ENCODE measurements at regions not wholly inside any gene's neighbourhood (a gene's known extent, or its start where the extent isn't known, plus 50 kb on each side); places are given as distances from the start of the nearest gene placed in this dataset.
"Not testable (repeated sequence)": the region's sequence is repeated elsewhere in the genome, so short reads cannot be mapped to it uniquely, and the experiment has no call there.

GRCh38 chr9:101970609-101971008, 232.2 kb upstream of the GRIN3A start:
- no peak for DNase-seq (ENCODE audit: low spot score)

GRCh38 chr9:101968392-101968791, 229.9 kb upstream of the GRIN3A start:
- no peak for DNase-seq (ENCODE audit: low spot score)

- no peak for DNase-seq (ENCODE audit: low spot score)
Observed at GRCh38 chr9:101966691-101967090, 228.2 kb upstream of the GRIN3A start.

- DNase-seq (ENCODE audit: low spot score), result no peak
Observed at GRCh38 chr9:101957705-101958104, 219.3 kb upstream of the GRIN3A start.

GRCh38 chr9:101951598-101951997, 213.2 kb upstream of the GRIN3A start:
- DNase-seq (ENCODE audit: low spot score), result no peak

- DNase-seq (ENCODE audit: low spot score), result no peak
Observed at GRCh38 chr9:101931756-101932155, 193.3 kb upstream of the GRIN3A start.

GRCh38 chr9:101930783-101931182, 192.3 kb upstream of the GRIN3A start:
- DNase-seq (ENCODE audit: low spot score), result no peak

GRCh38 chr9:101925498-101925897, 187.1 kb upstream of the GRIN3A start:
- no peak for DNase-seq (ENCODE audit: low spot score)

GRCh38 chr9:101923451-101923850, 185.0 kb upstream of the GRIN3A start:
- DNase-seq (ENCODE audit: low spot score), result no peak

- DNase-seq (ENCODE audit: low spot score), result not testable (repeated sequence)
Observed at GRCh38 chr9:101916948-101917347, 178.5 kb upstream of the GRIN3A start.

- no peak for DNase-seq (ENCODE audit: low spot score)
Observed at GRCh38 chr9:101915482-101915881, 177.0 kb upstream of the GRIN3A start.

- DNase-seq (ENCODE audit: low spot score), result no peak
Observed at GRCh38 chr9:101912698-101913097, 174.3 kb upstream of the GRIN3A start.

GRCh38 chr9:101907466-101907865, 169.0 kb upstream of the GRIN3A start:
- DNase-seq (ENCODE audit: low spot score), result no peak

GRCh38 chr9:101904845-101905244, 166.4 kb upstream of the GRIN3A start:
- DNase-seq (ENCODE audit: low spot score), result no peak

- no peak for DNase-seq (ENCODE audit: low spot score)
Observed at GRCh38 chr9:101902051-101902450, 163.6 kb upstream of the GRIN3A start.

GRCh38 chr9:101897196-101897595, 158.7 kb upstream of the GRIN3A start:
- DNase-seq (ENCODE audit: low spot score), result no peak

- DNase-seq (ENCODE audit: low spot score), result no peak
Observed at GRCh38 chr9:101893661-101894646, 155.5 kb upstream of the GRIN3A start.

- DNase-seq (ENCODE audit: low spot score), result no peak
Observed at GRCh38 chr9:101881508-101881907, 143.1 kb upstream of the GRIN3A start.

GRCh38 chr9:101880846-101881245, 142.4 kb upstream of the GRIN3A start:
- DNase-seq (ENCODE audit: low spot score), result no peak

- no peak for DNase-seq (ENCODE audit: low spot score)
Observed at GRCh38 chr9:101878734-101879133, 140.3 kb upstream of the GRIN3A start.

GRCh38 chr9:101877439-101877838, 139.0 kb upstream of the GRIN3A start:
- DNase-seq (ENCODE audit: low spot score), result no peak

- no peak for DNase-seq (ENCODE audit: low spot score)
Observed at GRCh38 chr9:101861472-101861871, 123.0 kb upstream of the GRIN3A start.

GRCh38 chr9:101860920-101861319, 122.5 kb upstream of the GRIN3A start:
- DNase-seq (ENCODE audit: low spot score), result no peak

GRCh38 chr9:101859620-101860019, 121.2 kb upstream of the GRIN3A start:
- no peak for DNase-seq (ENCODE audit: low spot score)
